K562 (cell line): ENCODE measurements at regions not wholly inside any gene's neighbourhood (a gene's known extent, or its start where the extent isn't known, plus 50 kb on each side); places are given as distances from the start of the nearest gene placed in this dataset.

Source experiments
- ATAC-seq: fragments of 200-7000 bp; cut with Tn5 transposase; 3 replicates; pipeline ENCODE4 v1.9.1; 2020; ENCODE audit warnings: moderate library complexity
- BruUV-seq: library from RNA; stranded (reverse); fragments of 400-500 nt; replicated peaks from 2 replicates; lab custom pipeline; 2021; lab: Mats Ljungman, UMichigan
- CTCF ChIA-PET: fragments of 300-600 bp; formaldehyde crosslinking; extraction: SDS; loops from one replicate; lab custom pipeline; 2021; ENCODE audit warnings: low intra/inter-chr PET ratio; lab: Yijun Ruan, JAX
- POLR2A ChIA-PET: fragments of 300-600, 350-650 bp; sonication (Branson Sonifier 250); formaldehyde crosslinking; extraction: SDS; loops from one replicate; lab custom pipeline; 2021; ENCODE audit warnings: antibody characterized with exemption, inconsistent platforms; lab: Yijun Ruan, JAX
- DNase-seq, 4 experiments: peaks; one replicate each; pipeline versions ENCODE4 v3.0.0 to v3.0.0-alpha.2; 2011 to 2018; ENCODE audit warnings: low spot score in 3 of 4, mixed read lengths in 3 of 4; ENCODE audit errors: extremely low read depth in 1 of 4
- FAIRE-seq: peaks from 2 replicates; lab custom pipeline; 2011; peaks lifted over from hg19 to GRCh38; lab: Jason Lieb, UNC
- H2AFZ ChIP-seq: 2 replicates; pipeline ENCODE4 v1.6.0; 2011; ENCODE audit warnings: low read depth, low read length, control low read depth, inconsistent platforms
- H3K27ac ChIP-seq: fragments of 200-600 bp; 3 replicates; pipeline ENCODE4 v1.8.0; 2011; ENCODE audit warnings: low read depth, mild to moderate bottlenecking, control low read depth, inconsistent platforms, low read length, moderate library complexity, mixed read lengths; ENCODE audit errors: extremely low read depth
- H3K27me3 ChIP-seq, 2 experiments: fragments of 300-600 bp in 1 of 2; 2 replicates in 1 of 2; 3 replicates in 1 of 2; pipeline versions ENCODE4 v1.6.0 to v1.8.0; 2011; ENCODE audit warnings: inconsistent platforms in 2 of 2, low read length in 2 of 2, mild to moderate bottlenecking in 1 of 2, mixed read lengths in 1 of 2, moderate library complexity in 1 of 2; ENCODE audit not compliant: control insufficient read depth in 2 of 2, insufficient read depth in 2 of 2
- H3K36me3 ChIP-seq: fragments of 300-600 bp; 3 replicates; pipeline ENCODE4 v1.8.0; 2011; ENCODE audit warnings: mild to moderate bottlenecking, low read length, inconsistent platforms; ENCODE audit not compliant: control insufficient read depth, insufficient read depth
- H3K4me1 ChIP-seq, 2 experiments: fragments of 200-600 bp in 1 of 2; replicated peaks in 1 of 2; 2 replicates in 1 of 2; 3 replicates in 1 of 2; pipeline versions ENCODE4 v1.5.1 to v1.8.0; 2011; ENCODE audit warnings: inconsistent platforms in 2 of 2, low read length in 2 of 2, mild to moderate bottlenecking in 1 of 2, mixed read lengths in 1 of 2, moderate library complexity in 1 of 2; ENCODE audit not compliant: control insufficient read depth in 2 of 2, insufficient read depth in 2 of 2
- H3K4me2 ChIP-seq: 2 replicates; pipeline ENCODE4 v1.6.1; 2011; ENCODE audit warnings: low read length, control low read depth, inconsistent platforms, mixed read lengths; ENCODE audit not compliant: insufficient read depth
- H3K4me3 ChIP-seq: fragments of 200-600 bp; sonication (generic), shearing (Covaris generic); 2 replicates; pipeline ENCODE4 v1.5.1; 2016; ENCODE audit warnings: control low read depth, inconsistent platforms
- H3K79me2 ChIP-seq: fragments of 200-600 bp; 3 replicates; pipeline ENCODE4 v1.8.0; 2011; ENCODE audit warnings: low read length, inconsistent platforms; ENCODE audit not compliant: control insufficient read depth, insufficient read depth
- H3K9ac ChIP-seq, 2 experiments: 2 replicates each; pipeline versions ENCODE4 v1.6.0 to v1.6.1; 2011; ENCODE audit warnings: low read depth in 2 of 2, low read length in 2 of 2, control low read depth in 1 of 2, inconsistent platforms in 1 of 2, mild to moderate bottlenecking in 1 of 2, mixed read lengths in 1 of 2; ENCODE audit not compliant: insufficient read depth in 1 of 2
- H3K9me1 ChIP-seq: one replicate; pipeline ENCODE4 v1.6.0; 2011; ENCODE audit warnings: inconsistent platforms, mild to moderate bottlenecking, low read length, moderate library complexity; ENCODE audit not compliant: control insufficient read depth, insufficient read depth
- H3K9me3 ChIP-seq: replicated peaks from 2 replicates; pipeline ENCODE4 v1.5.1; 2011; ENCODE audit warnings: low read depth, low read length, inconsistent platforms; ENCODE audit not compliant: control insufficient read depth, insufficient read depth
- H4K20me1 ChIP-seq: replicated peaks from 2 replicates; pipeline ENCODE4 v1.6.1; 2011; ENCODE audit warnings: low read length, inconsistent platforms, mixed read lengths; ENCODE audit not compliant: control insufficient read depth, insufficient read depth
- BCOR ChIP-seq: fragments of 450-650 bp; IDR thresholded peaks from 2 replicates; pipeline ENCODE4 v1.6.1; 2016
- C11orf30 ChIP-seq: fragments of 450-650 bp; IDR thresholded peaks from 2 replicates; pipeline ENCODE4 v1.6.1; 2016; ENCODE audit warnings: low read depth, mild to moderate bottlenecking
- CBX3 ChIP-seq, 2 experiments: IDR thresholded peaks; 1 replicate in 1 of 2; 2 replicates in 1 of 2; pipeline ENCODE4 v1.6.1; 2012; ENCODE audit warnings: inconsistent platforms in 2 of 2, low read length in 2 of 2, borderline replicate concordance in 1 of 2, control low read depth in 1 of 2
- DPF2 ChIP-seq: fragments of 450-650 bp; IDR thresholded peaks from 2 replicates; pipeline ENCODE4 v1.6.1; 2016
- GTF2E2 ChIP-seq: fragments of 200-800 bp; sonication (Bioruptor generic); IDR thresholded peaks from 2 replicates; pipeline ENCODE4 v1.6.1; 2016; ENCODE audit warnings: missing genetic modification characterization, missing compliant biosample characterization
- HDAC1 ChIP-seq, 2 experiments: fragments of 450-650 bp; IDR thresholded peaks; 2 replicates each; pipeline ENCODE4 v1.6.1; 2016 to 2017; ENCODE audit warnings: inconsistent platforms in 1 of 2, mild to moderate bottlenecking in 1 of 2, moderate library complexity in 1 of 2
- HNRNPUL1 ChIP-seq: fragments of 200-400 bp; formaldehyde crosslinking; IDR thresholded peaks from 2 replicates; pipeline ENCODE4 v1.6.1; 2017; ENCODE audit warnings: low read length
- IRF2 ChIP-seq: sonication (generic); formaldehyde crosslinking; IDR thresholded peaks from 2 replicates; pipeline ENCODE4 v1.8.1; 2022; ENCODE audit warnings: mild to moderate bottlenecking, missing genetic modification reagents
- KLF16 ChIP-seq: IDR thresholded peaks from 2 replicates; pipeline ENCODE4 v1.6.1; 2016; ENCODE audit warnings: antibody characterized with exemption
- MAFF ChIP-seq: IDR thresholded peaks from 2 replicates; pipeline ENCODE4 v1.6.1; 2012; ENCODE audit warnings: low read length, improper control_type of control experiment
- MAFG ChIP-seq: fragments of 450-650 bp; conservative IDR thresholded peaks from 2 replicates; pipeline ENCODE4 v1.6.1; 2016; ENCODE audit warnings: missing genetic modification characterization, missing compliant biosample characterization
- MAFK ChIP-seq: IDR thresholded peaks from 2 replicates; pipeline ENCODE4 v1.6.1; 2011; ENCODE audit warnings: low read length, improper control_type of control experiment
- MEF2D ChIP-seq: conservative IDR thresholded peaks from 2 replicates; pipeline ENCODE4 v1.6.1; 2016; ENCODE audit warnings: low read depth, missing genetic modification characterization, missing compliant biosample characterization
- MYNN ChIP-seq, 2 experiments: sonication (generic); formaldehyde crosslinking in 1 of 2; IDR thresholded peaks; 2 replicates each; pipeline versions ENCODE4 v1.5.0 to v1.6.1; 2016 to 2020; ENCODE audit warnings: antibody characterized with exemption in 1 of 2, missing genetic modification reagents in 1 of 2
- NBN ChIP-seq: fragments of 450-650 bp; IDR thresholded peaks from 2 replicates; pipeline ENCODE4 v1.6.1; 2016; ENCODE audit warnings: low read depth, mild to moderate bottlenecking
- NFE2 ChIP-seq: IDR thresholded peaks from 2 replicates; pipeline ENCODE4 v1.6.1; 2014; ENCODE audit warnings: antibody characterized with exemption, low read depth
- SPI1 ChIP-seq: IDR thresholded peaks from 2 replicates; pipeline ENCODE4 v1.6.1; 2011; ENCODE audit warnings: low read depth, low read length, control low read depth, borderline replicate concordance
- SRSF7 ChIP-seq: fragments of 200-400 bp; formaldehyde crosslinking; optimal IDR thresholded peaks from 2 replicates; pipeline ENCODE3; 2017; ENCODE audit warnings: mild to moderate bottlenecking, low read depth, low read length
- TAF1 ChIP-seq: IDR thresholded peaks from 2 replicates; pipeline ENCODE4 v1.6.1; 2011; ENCODE audit warnings: mild to moderate bottlenecking, low read length, moderate library complexity; ENCODE audit not compliant: insufficient read depth, control insufficient read depth, severe bottlenecking; ENCODE audit errors: extremely low read depth
- THAP12 ChIP-seq: fragments of 250-450 bp; sonication (Bioruptor Pico); IDR thresholded peaks from 2 replicates; pipeline ENCODE4 v1.9.0; 2021; ENCODE audit warnings: mild to moderate bottlenecking, inconsistent platforms
- ZNF165 ChIP-seq: fragments of 250-450 bp; sonication (Bioruptor Pico); IDR thresholded peaks from 2 replicates; pipeline ENCODE4 v1.4.0; 2020; ENCODE audit warnings: borderline replicate concordance
- ZNF766 ChIP-seq: fragments of 200-800 bp; sonication (Bioruptor generic); conservative IDR thresholded peaks from 2 replicates; pipeline ENCODE4 v1.6.1; 2016; ENCODE audit warnings: missing genetic modification characterization, missing compliant biosample characterization
- ZNF785 ChIP-seq: fragments of 250-450 bp; sonication (Bioruptor Pico); IDR thresholded peaks from 2 replicates; pipeline ENCODE4 v1.4.0; 2020; ENCODE audit warnings: mild to moderate bottlenecking
- WGBS: fragments of 100-300 bp; shearing (Covaris generic); methylation state at CpG from one replicate; pipeline ENCODE4 v1.1.6; 2016; ENCODE audit warnings: low coverage, mixed read lengths; ENCODE audit not compliant: insufficient coverage; ENCODE audit errors: missing lambda C conversion rate; 5-methylcytosine and 5-hydroxymethylcytosine counted together
- in situ Hi-C: fragments of 300-500 bp; cut with MboI; formaldehyde crosslinking; loops from 4 replicates; pipeline ENCODE4 v1.15.0; 2018; ENCODE audit warnings: inconsistent platforms, mixed read lengths
- intact Hi-C: fragments of 100-400 bp; cut with micrococcal nuclease; formaldehyde crosslinking; loops from 2 replicates; pipeline ENCODE4 v1.14.2; 2022
- TF ChIP-seq, protein P1 (sequence below): fragments of 200-800 bp; sonication (Bioruptor generic); IDR thresholded peaks from 2 replicates; pipeline ENCODE4 v1.6.1; 2017; ENCODE audit warnings: missing genetic modification characterization, missing compliant biosample characterization

- FAIRE-seq, result no peak
- H3K79me2 ChIP-seq, result no peaks in the 10 kb centered on the region
- no peak overlapping the region for H3K9ac ChIP-seq
- no peaks in the 10 kb centered on the region for H4K20me1 ChIP-seq
- no peak overlapping the region for H3K4me2 ChIP-seq
- H3K4me1 ChIP-seq, result no peaks in the 10 kb centered on the region
- H3K4me3 ChIP-seq, result no peak overlapping the region
- no peak overlapping the region for H3K27ac ChIP-seq
- in situ Hi-C loops (no loop called here), intact Hi-C loops (no loop called here)
- BruUV-seq, result no TSS peak
- ATAC-seq, result no peak
- H3K27me3 ChIP-seq, result no peaks in the 10 kb centered on the region
- ChIA-PET CTCF (no interaction called here), POLR2A (interaction anchor here (0.6 kb wide), 1 partner anchor 876 kb away, joined by 3 read pairs; no protein-coding TSS in a partner anchor)
- H3K9me3 ChIP-seq, result no peaks in the 10 kb centered on the region
- WGBS, result 0% methylated on average over 1 of the region's 1 CpG
- TF ChIP-seq ZNF785 (no peak), IRF2 (CRISPR knock-in tag) (no peak), ZNF165 (CRISPR knock-in tag) (no peak), TAF1 (no peak), MAFG (tag) (peak; percentile 24; the same call in 1 of the 2 replicates), NBN (no peak), MYNN (IDR thresholded peaks at IDR 0.05) (no peak), MYNN (CRISPR knock-in tag; IDR thresholded peaks at IDR 0.05) (no peak), HNRNPUL1 (no peak), SRSF7 (no peak), C11orf30 (0 out of 2 replicates have a peak, but pooled peaks have one; percentile 11), KLF16 (no peak), BCOR (no peak), MAFF (peak; percentile 34), NFE2 (no peak), THAP12 (no peak), HDAC1 (IDR thresholded peaks at IDR 0.05) (no peak), MAFK (peak; percentile 53), CBX3 (IDR thresholded peaks at IDR 0.05; ENCODE audit: borderline replicate concordance in 1 of 2, low read length in 2 of 2) (no peak), SPI1 (no peak), ZNF766 (CRISPR knock-in tag) (no peak), MEF2D (tag) (no peak), GTF2E2 (tag) (no peak), DPF2 (no peak)
- TF ChIP-seq, protein P1, sequence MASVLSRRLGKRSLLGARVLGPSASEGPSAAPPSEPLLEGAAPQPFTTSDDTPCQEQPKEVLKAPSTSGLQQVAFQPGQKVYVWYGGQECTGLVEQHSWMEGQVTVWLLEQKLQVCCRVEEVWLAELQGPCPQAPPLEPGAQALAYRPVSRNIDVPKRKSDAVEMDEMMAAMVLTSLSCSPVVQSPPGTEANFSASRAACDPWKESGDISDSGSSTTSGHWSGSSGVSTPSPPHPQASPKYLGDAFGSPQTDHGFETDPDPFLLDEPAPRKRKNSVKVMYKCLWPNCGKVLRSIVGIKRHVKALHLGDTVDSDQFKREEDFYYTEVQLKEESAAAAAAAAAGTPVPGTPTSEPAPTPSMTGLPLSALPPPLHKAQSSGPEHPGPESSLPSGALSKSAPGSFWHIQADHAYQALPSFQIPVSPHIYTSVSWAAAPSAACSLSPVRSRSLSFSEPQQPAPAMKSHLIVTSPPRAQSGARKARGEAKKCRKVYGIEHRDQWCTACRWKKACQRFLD (CRISPR knock-in tag), result no peak
- H2AFZ ChIP-seq, result no peak overlapping the region
- H3K36me3 ChIP-seq, result no peaks in the 10 kb centered on the region
- no peaks in the 10 kb centered on the region for H3K9me1 ChIP-seq
- no peak for DNase-seq
Measured at GRCh38 chr10:18859659-18860058, 188.9 kb upstream of the MALRD1 start.
